NB4 (cell line): ENCODE measurements at regions not wholly inside any gene's neighbourhood (a gene's known extent, or its start where the extent isn't known, plus 50 kb on each side); places are given as distances from the start of the nearest gene placed in this dataset.

Experiments used
- DNase-seq: peaks from one replicate; pipeline ENCODE4 v3.0.0; 2010; ENCODE audit warnings: low read depth
- H3K4me3 ChIP-seq: one replicate; pipeline ENCODE4 v1.5.1; 2011; ENCODE audit warnings: mild to moderate bottlenecking, low read depth, low read length, moderate library complexity
- CTCF ChIP-seq: IDR thresholded peaks from one replicate; pipeline ENCODE4 v1.5.1; 2012; ENCODE audit warnings: low read depth, low read length
- MAX ChIP-seq: IDR thresholded peaks from 2 replicates; pipeline ENCODE4 v1.6.1; 2011; ENCODE audit warnings: low read depth, low read length
- MYC ChIP-seq: IDR thresholded peaks from 2 replicates; pipeline ENCODE4 v1.6.1; 2011; ENCODE audit warnings: low read depth, low read length
- POLR2A ChIP-seq: IDR thresholded peaks from 2 replicates; pipeline ENCODE4 v1.6.1; 2011; ENCODE audit warnings: mild to moderate bottlenecking; ENCODE audit not compliant: insufficient read length; ENCODE audit errors: extremely low read depth

GRCh38 chr2:15718103-15718943 is 126.7 kb downstream of the DDX1 start:
- no peak for DNase-seq
- H3K4me3 ChIP-seq: no peak overlapping the region
- TF ChIP-seq MYC (no peak), CTCF (no peak), POLR2A (no peak), MAX (no peak)

GRCh38 chr2:15718944-15719323 is 127.3 kb downstream of the DDX1 start:
- no peak for TF ChIP-seq MAX
- no peak for TF ChIP-seq POLR2A
- TF ChIP-seq CTCF: no peak
- TF ChIP-seq MYC: no peak
- no peak for DNase-seq
- no peak overlapping the region for H3K4me3 ChIP-seq

GRCh38 chr2:15719566-15720313 is 128.1 kb downstream of the DDX1 start:
- no peak for TF ChIP-seq MYC
- TF ChIP-seq POLR2A: no peak
- TF ChIP-seq MAX: no peak
- TF ChIP-seq CTCF: no peak
- no peak overlapping the region for H3K4me3 ChIP-seq
- no peak for DNase-seq

- H3K4me3 ChIP-seq: no peak overlapping the region
- TF ChIP-seq MAX (no peak), CTCF (no peak), MYC (no peak), POLR2A (no peak)
- no peak for DNase-seq
Measured at GRCh38 chr2:15720561-15721307, 129.1 kb downstream of the DDX1 start.

- H3K4me3 ChIP-seq: no peak overlapping the region
- TF ChIP-seq POLR2A: no peak
- TF ChIP-seq CTCF: no peak
- TF ChIP-seq MAX: no peak
- DNase-seq: no peak
Measured at GRCh38 chr2:15721411-15722067, 129.9 kb downstream of the DDX1 start.
